ENCODE measurements at regions not wholly inside any gene's neighbourhood (a gene's known extent, or its start where the extent isn't known, plus 50 kb on each side); places are given as distances from the start of the nearest gene placed in this dataset.

DNA sequence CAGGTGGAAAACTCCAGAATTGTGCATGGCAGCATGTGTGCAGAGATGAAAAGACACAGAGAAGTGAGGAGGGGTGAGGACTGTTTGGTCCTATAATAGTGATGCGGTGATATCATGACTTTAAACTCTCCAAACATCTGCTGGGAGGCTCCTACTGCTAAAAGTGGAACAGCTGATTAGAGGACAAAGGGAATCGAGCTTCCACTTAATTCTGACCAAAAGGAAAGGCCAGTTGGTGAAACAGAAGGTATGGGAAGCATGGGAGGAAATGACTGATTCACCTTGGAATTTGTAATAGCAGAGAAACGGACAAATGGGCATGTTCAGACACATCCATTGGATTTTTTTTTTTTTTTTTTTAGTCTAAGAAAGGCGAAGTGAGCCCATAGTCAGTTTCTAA, 67.5 kb upstream of the MAMDC2 start:
- intact Hi-C loops (cut with DNase I, micrococcal nuclease), result no loop called here
- no peaks in the 10 kb centered on the region for H3K9me3 ChIP-seq (ENCODE audit: control insufficient read depth in 1 of 2, insufficient read depth in 1 of 2, low read length in 2 of 2)
- no peaks in the 10 kb centered on the region for H3K4me1 ChIP-seq (ENCODE audit: insufficient read depth, low read length)
- Mint-ChIP-seq H3K36me3 (ENCODE audit: low read depth) (no peaks in the 10 kb centered on the region), H3K4me3 (no peak overlapping the region), H3K27ac (no peak overlapping the region), H3K4me1 (ENCODE audit: low read depth) (no peaks in the 10 kb centered on the region), H3K27me3 (peaks cover 21% of the 10 kb centered on the region), H3K9me3 (no peaks in the 10 kb centered on the region)
- ATAC-seq (ENCODE audit: poor library complexity), result no peak
- POLR2A ChIA-PET, result no interaction called here
- TF ChIP-seq, protein P1, sequence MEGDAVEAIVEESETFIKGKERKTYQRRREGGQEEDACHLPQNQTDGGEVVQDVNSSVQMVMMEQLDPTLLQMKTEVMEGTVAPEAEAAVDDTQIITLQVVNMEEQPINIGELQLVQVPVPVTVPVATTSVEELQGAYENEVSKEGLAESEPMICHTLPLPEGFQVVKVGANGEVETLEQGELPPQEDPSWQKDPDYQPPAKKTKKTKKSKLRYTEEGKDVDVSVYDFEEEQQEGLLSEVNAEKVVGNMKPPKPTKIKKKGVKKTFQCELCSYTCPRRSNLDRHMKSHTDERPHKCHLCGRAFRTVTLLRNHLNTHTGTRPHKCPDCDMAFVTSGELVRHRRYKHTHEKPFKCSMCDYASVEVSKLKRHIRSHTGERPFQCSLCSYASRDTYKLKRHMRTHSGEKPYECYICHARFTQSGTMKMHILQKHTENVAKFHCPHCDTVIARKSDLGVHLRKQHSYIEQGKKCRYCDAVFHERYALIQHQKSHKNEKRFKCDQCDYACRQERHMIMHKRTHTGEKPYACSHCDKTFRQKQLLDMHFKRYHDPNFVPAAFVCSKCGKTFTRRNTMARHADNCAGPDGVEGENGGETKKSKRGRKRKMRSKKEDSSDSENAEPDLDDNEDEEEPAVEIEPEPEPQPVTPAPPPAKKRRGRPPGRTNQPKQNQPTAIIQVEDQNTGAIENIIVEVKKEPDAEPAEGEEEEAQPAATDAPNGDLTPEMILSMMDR (IDR thresholded peaks at IDR 0.05), result no peak
- no peaks in the 10 kb centered on the region for H3K36me3 ChIP-seq (ENCODE audit: insufficient read depth, low read length)
- DNase-seq, result no peak
- CTCF ChIA-PET, result no interaction called here
- H3K27me3 ChIP-seq (ENCODE audit: control insufficient read depth in 1 of 2, insufficient read depth in 2 of 2, low read length in 2 of 2), result no peaks in the 10 kb centered on the region
- no peak overlapping the region for H3K27ac ChIP-seq (ENCODE audit: low read depth in 1 of 2, low read length in 2 of 2)
- no peak overlapping the region for H3K4me3 ChIP-seq (ENCODE audit: low read length)

DNA sequence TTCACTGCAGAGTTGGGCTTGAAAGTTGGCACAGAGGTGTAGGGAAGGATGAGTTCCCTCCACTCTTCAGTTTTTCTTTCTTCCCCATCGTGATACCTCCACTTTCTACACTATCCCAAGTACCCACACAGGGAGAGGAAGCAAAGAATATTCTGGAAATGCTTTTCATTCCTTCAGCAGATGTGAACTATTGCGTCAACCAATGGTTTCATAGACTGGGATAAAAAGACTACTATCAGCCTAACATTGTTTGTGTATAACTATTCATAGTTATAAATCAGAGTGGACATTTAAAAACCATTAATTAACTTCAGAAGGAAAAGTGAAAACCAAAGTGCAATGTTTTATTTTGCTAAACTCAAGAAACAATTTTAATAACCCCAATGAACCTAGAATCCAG, 63.6 kb upstream of the MAMDC2 start:
- H3K27me3 ChIP-seq (ENCODE audit: control insufficient read depth in 1 of 2, insufficient read depth in 2 of 2, low read length in 2 of 2), result peaks cover 0 to 5% of the 10 kb centered on the region in 2 experiments
- H3K36me3 ChIP-seq (ENCODE audit: insufficient read depth, low read length), result no peaks in the 10 kb centered on the region
- no peak overlapping the region for H3K27ac ChIP-seq (ENCODE audit: low read depth in 1 of 2, low read length in 2 of 2)
- Mint-ChIP-seq H3K9me3 (no peaks in the 10 kb centered on the region), H3K4me3 (no peak overlapping the region), H3K27me3 (peaks cover 35% of the 10 kb centered on the region), H3K36me3 (ENCODE audit: low read depth) (no peaks in the 10 kb centered on the region), H3K27ac (no peak overlapping the region), H3K4me1 (ENCODE audit: low read depth) (no peaks in the 10 kb centered on the region)
- ATAC-seq (ENCODE audit: poor library complexity) (no peak), DNase-seq (no peak)
- no peaks in the 10 kb centered on the region for H3K4me1 ChIP-seq (ENCODE audit: insufficient read depth, low read length)
- intact Hi-C loops (cut with DNase I, micrococcal nuclease), result no loop called here
- no peaks in the 10 kb centered on the region for H3K9me3 ChIP-seq (ENCODE audit: control insufficient read depth in 1 of 2, insufficient read depth in 1 of 2, low read length in 2 of 2)
- no peak overlapping the region for H3K4me3 ChIP-seq (ENCODE audit: low read length)
- POLR2A ChIA-PET, result no interaction called here
- CTCF ChIA-PET, result no interaction called here
- TF ChIP-seq, protein P1 (IDR thresholded peaks at IDR 0.05), result no peak

DNA sequence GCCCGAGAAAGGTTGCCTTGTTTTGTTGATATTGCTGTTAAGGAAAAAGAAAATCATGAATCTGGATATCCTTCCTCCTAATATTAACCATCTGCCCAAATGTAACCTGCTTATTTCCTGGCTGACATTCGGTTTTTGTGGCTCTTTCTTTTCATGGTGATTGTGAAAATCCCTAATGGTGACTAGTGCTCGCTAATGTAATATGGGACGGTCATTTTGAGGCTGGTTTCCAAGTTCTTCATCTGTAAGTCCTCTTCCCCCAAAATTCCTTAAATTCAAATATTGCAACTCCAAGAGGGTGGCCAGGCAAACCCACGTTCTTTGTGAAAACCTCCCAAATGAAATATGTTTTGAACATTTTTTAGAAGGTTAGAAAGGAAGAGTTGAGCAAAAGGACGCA, 63.1 kb upstream of the MAMDC2 start:
- DNase-seq (no peak), ATAC-seq (ENCODE audit: poor library complexity) (no peak)
- intact Hi-C loops (cut with DNase I, micrococcal nuclease), result no loop called here
- Histone ChIP-seq H3K4me1 (ENCODE audit: insufficient read depth, low read length) (no peaks in the 10 kb centered on the region), H3K27ac (ENCODE audit: low read depth in 1 of 2, low read length in 2 of 2) (no peak overlapping the region), H3K27me3 (ENCODE audit: control insufficient read depth in 1 of 2, insufficient read depth in 2 of 2, low read length in 2 of 2) (peaks cover 0 to 5% of the 10 kb centered on the region in 2 experiments), H3K4me3 (ENCODE audit: low read length) (no peak overlapping the region), H3K36me3 (ENCODE audit: insufficient read depth, low read length) (no peaks in the 10 kb centered on the region), H3K9me3 (ENCODE audit: control insufficient read depth in 1 of 2, insufficient read depth in 1 of 2, low read length in 2 of 2) (no peaks in the 10 kb centered on the region)
- Mint-ChIP-seq H3K4me3 (no peak overlapping the region), H3K4me1 (ENCODE audit: low read depth) (no peaks in the 10 kb centered on the region), H3K9me3 (no peaks in the 10 kb centered on the region), H3K36me3 (ENCODE audit: low read depth) (no peaks in the 10 kb centered on the region), H3K27me3 (peaks cover 32% of the 10 kb centered on the region), H3K27ac (no peak overlapping the region)
- ChIA-PET POLR2A (no interaction called here), CTCF (no interaction called here)
- TF ChIP-seq, protein P1 (IDR thresholded peaks at IDR 0.05), result no peak

All from CD4-positive, alpha-beta T cell (primary cell).